SKM-1 treated with dmso at 0.1 percent for 144 hours (cell line): ENCODE measurements at regions not wholly inside any gene's neighbourhood (a gene's known extent, or its start where the extent isn't known, plus 50 kb on each side); places are given as distances from the start of the nearest gene placed in this dataset.
A peak's percentile ranks its signal among the peaks of the same experiment; 100 is the strongest.

Experiments
- DNase-seq: peaks from one replicate; lab custom pipeline; 2025; ENCODE audit not compliant: unreplicated experiment; lab: John Stamatoyannopoulos, UW

DNA sequence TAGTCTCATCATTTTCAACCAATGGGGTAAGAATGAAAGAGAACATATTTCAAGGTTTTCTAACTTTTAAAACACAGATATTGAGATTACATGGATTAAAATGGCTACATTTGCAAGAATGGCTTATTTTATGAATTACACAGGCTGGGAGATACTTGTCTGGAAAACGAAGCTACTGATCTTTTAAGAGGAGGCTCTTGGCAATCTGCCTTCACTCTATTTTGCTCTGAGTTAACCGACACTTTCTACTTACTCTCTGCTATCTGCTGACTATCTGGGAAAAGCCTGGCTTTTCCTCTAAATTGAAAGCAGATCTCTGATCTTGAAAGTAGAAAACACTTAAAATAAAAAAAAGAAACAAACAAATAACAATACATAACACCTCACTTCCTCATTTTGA, 325.4 kb upstream of the LINC00305 start:
- no peak for DNase-seq

GRCh38 chr18:64449434-64449833, 300.5 kb upstream of the LINC00305 start:
- DNase-seq: no peak

DNA sequence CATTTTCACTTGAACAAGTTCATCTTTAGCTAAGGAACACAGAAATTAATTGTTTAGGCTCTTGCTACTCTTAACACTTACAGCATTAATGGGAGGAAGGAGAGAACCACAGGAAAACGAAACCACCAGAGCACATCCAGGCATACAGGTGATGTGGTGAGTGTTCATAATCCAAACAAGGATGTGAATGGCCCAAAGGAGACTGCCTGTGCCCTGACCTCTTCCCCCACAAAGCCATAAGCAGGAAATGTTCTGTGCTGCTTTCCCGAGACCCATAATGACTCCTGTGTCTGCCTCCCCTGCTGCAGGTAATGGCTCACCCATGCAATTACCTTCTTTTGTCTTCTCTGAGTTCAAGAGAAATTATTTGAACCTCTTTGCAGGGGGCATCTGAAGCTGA, 295.9 kb upstream of the LINC00305 start:
- no peak for DNase-seq

DNA sequence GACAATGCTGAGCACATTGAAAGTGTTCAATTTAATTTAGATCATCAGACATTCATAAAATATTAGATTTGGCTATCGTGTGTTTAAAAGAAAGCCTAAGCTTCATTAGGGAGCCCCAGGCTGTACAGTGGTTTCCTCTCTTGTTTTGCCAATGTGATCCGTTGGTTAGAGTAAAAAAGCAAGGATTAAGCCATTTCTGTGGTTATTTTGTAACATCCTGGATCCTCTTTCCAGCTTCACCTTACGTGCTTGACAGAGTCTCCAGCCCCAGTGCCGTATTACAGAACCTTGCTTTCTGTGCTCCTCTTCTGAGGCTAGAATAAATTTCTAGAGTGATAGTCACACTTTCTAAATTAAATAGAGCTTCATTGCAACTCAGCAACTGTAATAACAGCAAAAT, 289.3 kb upstream of the LINC00305 start:
- DNase-seq: peak; percentile 83

DNA sequence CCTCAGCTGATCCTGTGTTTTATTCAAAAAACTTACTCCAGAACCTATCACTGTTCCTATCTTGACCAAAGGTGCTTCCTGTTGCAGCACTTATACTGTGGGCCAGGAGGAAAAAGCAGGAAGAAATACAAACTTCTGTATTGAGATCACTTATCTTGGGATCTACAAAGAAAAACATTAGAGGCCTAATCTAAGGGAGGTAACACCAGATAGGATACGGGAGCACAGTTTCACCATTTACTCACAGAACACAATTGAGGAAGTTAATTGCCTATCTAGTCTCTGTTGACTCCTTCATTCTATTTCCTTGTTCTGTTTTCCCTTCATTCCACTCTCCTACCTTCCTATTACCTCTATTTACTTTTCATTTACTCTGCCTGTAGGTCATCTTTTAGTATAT, 287.2 kb upstream of the LINC00305 start:
- peak; percentile 74 for DNase-seq

DNA sequence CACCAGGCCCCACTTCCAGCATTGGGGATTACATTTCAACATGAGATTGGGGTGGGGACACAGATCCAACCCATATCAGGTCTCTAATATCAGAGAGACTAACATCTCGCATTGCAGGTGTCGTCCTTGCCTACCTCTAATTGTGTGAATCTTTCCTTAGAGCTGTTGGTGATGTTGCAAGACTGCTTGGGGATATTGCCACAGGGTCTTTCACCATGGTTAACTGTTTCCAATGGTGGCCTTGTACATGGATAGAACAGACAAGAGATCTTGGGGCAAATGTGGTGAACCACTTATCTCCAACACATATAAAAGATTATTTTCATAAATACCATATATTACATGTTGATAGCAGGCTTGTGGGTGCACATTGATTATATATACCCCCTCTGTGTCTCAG, 270.3 kb upstream of the LINC00305 start:
- DNase-seq: peak; percentile 11

DNA sequence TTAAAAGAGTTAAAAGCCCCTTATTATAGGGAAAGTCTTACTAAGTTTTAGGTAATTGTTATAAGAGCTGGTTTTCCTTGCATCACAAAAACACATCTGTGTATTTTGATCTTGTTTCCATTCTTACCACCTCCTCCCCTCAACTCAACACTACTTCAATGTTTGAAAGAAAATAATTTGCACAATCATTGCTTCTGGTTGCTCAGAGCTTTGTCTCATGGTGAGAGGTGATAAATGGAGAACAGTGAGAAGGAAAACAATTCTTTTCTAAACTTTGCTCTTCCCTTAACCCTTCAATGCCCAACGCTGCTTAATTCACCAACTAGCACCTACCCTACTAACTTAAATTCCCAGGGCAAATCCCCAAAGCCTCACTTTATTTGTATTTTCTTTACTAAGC, 268.1 kb upstream of the LINC00305 start:
- DNase-seq: no peak

- DNase-seq: no peak
Observed at GRCh38 chr18:64415218-64415617, 266.3 kb upstream of the LINC00305 start.

- DNase-seq: no peak
Observed at GRCh38 chr18:64410685-64411084, 261.8 kb upstream of the LINC00305 start.

DNA sequence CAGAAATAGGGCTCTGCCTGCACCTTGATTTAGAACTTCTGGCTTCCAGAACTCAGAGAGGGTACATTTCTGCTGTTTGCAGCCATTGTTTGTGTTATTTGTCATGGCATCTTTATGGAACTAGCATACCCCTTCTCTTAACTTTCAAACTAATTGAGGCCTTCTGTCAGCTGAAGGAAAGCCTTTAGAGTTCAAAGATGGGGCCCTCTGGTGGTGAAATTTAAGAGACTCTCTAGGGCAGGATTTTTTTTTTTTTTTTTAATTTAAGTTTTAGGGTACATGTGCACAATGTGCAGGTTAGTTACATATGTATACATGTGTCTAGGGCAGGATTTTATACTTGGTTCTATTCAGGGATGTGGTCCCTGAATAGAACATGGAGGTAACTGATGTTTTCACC, 260.6 kb upstream of the LINC00305 start:
- DNase-seq: peak; percentile 24

- no peak for DNase-seq
Observed at GRCh38 chr18:64407606-64408005, 258.7 kb upstream of the LINC00305 start.

- no peak for DNase-seq
Observed at GRCh38 chr18:64405161-64405560, 256.3 kb upstream of the LINC00305 start.

DNA sequence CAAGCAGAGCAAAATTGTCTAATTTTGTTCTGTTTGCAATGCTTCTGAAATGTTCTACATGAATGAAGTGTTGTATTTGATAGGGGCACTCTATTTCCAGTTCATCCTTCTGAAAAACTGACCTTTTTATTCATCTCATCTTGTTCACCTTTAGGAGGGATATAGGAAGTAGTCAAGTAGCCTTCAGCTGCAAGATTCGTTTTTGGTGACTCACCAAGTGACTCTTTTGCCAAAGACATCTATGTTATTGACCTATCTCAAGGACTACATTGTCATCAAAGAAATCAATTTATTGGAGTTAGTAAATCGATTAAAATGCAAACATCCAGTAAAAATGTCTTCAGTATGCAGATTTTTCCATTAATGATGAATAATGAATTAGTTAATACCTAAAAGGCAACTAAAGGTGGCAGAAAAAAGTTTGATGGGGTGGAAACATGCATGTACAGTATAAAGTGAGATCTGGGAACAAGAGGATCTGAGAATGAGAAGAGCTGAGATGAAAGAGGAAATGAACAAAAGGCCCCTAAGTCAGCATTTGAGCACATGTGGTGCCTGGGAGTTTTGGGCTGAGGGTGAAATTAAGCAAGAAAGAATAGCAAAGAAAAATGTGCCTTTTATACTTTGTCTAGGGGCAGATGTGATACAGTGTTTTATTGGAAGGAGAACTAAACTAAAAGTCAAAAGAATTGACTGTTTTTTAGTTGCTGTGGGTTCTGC, 255.1 kb upstream of the LINC00305 start:
- peak; percentile 27 for DNase-seq

DNA sequence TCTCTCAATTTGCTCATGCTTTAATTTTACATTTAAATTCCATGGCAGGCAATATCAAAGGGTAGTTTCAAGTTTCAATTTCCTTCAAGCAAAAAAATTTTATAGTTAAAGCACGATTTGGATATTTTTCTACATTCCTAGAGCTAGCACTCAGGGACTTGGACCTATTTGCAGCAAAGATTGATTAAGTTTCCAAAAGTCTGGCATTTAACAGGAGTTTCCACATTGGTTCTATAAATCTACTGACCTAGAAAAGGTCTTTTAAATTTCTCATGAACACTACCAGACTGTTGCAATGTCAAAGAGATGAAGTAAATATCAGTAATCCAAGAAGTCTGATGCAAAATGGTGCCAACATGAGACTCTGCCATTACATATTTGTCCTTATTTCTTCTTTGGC, 253.7 kb upstream of the LINC00305 start:
- no peak for DNase-seq

- no peak for DNase-seq
Observed at GRCh38 chr18:64401268-64402060, 252.6 kb upstream of the LINC00305 start.

- no peak for DNase-seq
Observed at GRCh38 chr18:64399566-64399965, 250.7 kb upstream of the LINC00305 start.

GRCh38 chr18:64398320-64398719, 249.4 kb upstream of the LINC00305 start:
- DNase-seq: no peak

GRCh38 chr18:64392202-64392601, 243.3 kb upstream of the LINC00305 start:
- no peak for DNase-seq

DNA sequence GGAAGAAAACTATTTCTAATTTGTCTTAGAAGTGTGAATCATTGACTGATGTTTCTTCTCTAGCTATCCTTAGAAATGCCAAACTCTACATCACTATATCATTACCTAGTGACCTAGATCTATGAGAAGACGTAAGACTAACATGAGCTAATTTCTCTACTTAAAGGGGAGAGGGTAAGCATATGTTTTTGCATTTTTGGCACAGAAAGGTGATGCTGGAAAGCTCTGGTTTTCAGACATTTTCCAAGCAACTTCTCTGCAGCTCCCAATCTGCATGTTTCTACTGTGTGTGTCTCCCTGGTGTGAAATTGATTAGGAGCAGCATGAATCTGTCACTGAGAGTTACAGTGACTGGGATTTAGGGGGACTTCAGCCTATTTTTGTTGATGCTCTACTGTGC, 235.2 kb upstream of the LINC00305 start:
- DNase-seq: no peak

DNA sequence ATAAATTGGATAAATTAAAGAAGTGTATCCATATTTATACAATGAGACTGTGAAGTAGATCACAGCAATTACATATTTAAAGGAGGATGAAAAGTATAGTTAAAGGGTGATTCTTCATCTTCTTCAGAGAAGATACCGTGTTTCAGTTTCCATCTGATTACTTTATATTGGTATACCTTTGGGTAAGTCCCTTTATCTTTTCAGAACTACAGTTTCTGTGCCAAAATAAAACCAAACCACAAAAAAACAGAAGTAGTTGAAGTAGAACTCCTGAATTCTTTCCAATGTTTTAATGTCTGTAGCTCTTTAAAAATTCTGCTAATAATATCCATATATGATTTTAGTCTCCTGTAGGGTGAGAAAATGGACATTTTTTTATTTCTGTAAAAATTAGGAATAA, 231.2 kb upstream of the LINC00305 start:
- DNase-seq: no peak

DNA sequence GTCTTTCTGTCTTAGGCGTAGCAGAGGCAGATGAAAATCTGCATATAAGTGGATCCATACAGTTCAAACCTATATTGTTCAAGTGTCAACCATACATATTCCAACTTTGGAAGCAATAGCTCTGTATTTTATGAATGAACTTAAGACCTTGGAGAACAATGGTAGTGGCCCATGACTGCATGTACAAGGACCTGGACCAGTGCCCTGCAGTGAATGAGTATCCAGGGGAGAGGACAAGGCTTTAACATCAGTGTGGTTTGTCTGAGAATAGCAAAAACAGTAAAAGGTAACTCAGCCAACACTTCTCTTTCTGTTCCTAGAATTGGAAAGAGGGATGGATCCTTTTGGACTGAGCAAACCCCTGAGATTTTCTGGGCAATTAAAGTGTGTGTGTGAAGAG, 230.8 kb upstream of the LINC00305 start:
- DNase-seq: no peak

DNA sequence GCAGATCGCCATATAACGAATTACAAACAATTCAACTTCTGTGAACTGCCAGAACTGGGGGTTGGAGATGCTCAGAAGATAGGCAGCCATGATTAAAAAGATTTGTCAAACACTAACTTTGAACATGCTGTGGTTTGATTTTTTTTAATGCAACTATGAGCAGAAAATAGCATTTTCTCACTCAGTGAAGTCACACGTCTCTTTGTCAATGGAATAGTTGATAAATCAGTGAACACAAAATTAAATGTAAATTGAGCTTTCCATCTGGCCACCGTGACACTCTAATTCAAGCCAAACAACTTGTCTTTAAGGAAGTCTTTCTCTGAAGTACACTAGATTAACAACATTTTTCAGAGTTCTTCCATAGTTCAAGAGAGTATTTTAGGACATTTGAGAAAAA, 228.6 kb upstream of the LINC00305 start:
- DNase-seq: no peak

- no peak for DNase-seq
Observed at GRCh38 chr18:64372850-64373249, 224.0 kb upstream of the LINC00305 start.
